Endothelial cell of umbilical vein (primary cell): ENCODE measurements at regions not wholly inside any gene's neighbourhood (a gene's known extent, or its start where the extent isn't known, plus 50 kb on each side); places are given as distances from the start of the nearest gene placed in this dataset.

ENCODE experiments used
- BruUV-seq: library from RNA; stranded (reverse); fragments of 400-500 nt; replicated peaks from 2 replicates; lab custom pipeline; 2021; lab: Mats Ljungman, UMichigan
- CTCF ChIA-PET: fragments of 300-600, 350-600 bp; sonication (Branson Sonifier 250); formaldehyde crosslinking; loops from one replicate; lab custom pipeline; 2021; ENCODE audit warnings: antibody characterized with exemption, inconsistent platforms; lab: Charles Lee
- POLR2A ChIA-PET: fragments of 300-600, 350-600 bp; sonication (Branson Sonifier 250); formaldehyde crosslinking; loops from one replicate; lab custom pipeline; 2021; ENCODE audit warnings: antibody characterized with exemption, inconsistent platforms; lab: Charles Lee
- DNase-seq: peaks from one replicate; pipeline ENCODE4 v3.0.0-alpha.2; 2011; ENCODE audit warnings: low read depth, low spot score
- FAIRE-seq: peaks from 2 replicates; lab custom pipeline; 2011; peaks lifted over from hg19 to GRCh38; lab: Jason Lieb, UNC
- H2AFZ ChIP-seq: 2 replicates; pipeline ENCODE4 v1.6.0; 2012; ENCODE audit warnings: low read depth, low read length, control low read depth, inconsistent platforms
- H3K27ac ChIP-seq: 2 replicates; pipeline ENCODE4 v1.5.1; 2011; ENCODE audit warnings: low read depth, mild to moderate bottlenecking, control low read depth, low read length, moderate library complexity; ENCODE audit not compliant: insufficient read depth
- H3K27me3 ChIP-seq, 2 experiments: 2 replicates each; pipeline versions ENCODE4 v1.6.0 to v1.6.1; 2011; ENCODE audit warnings: low read length in 2 of 2, mixed read lengths in 1 of 2; ENCODE audit not compliant: control insufficient read depth in 2 of 2, insufficient read depth in 2 of 2
- H3K36me3 ChIP-seq, 2 experiments: 2 replicates in 1 of 2; 3 replicates in 1 of 2; pipeline ENCODE4 v1.5.1; 2011; ENCODE audit warnings: low read length in 2 of 2, mild to moderate bottlenecking in 1 of 2, moderate library complexity in 1 of 2; ENCODE audit not compliant: control insufficient read depth in 2 of 2, insufficient read depth in 2 of 2; ENCODE audit errors: extremely low read depth in 1 of 2
- H3K4me1 ChIP-seq: 3 replicates; pipeline ENCODE4 v1.5.1; 2011; ENCODE audit warnings: mild to moderate bottlenecking, low read length; ENCODE audit not compliant: control insufficient read depth, insufficient read depth; ENCODE audit errors: extremely low read depth
- H3K4me2 ChIP-seq: 2 replicates; pipeline ENCODE4 v1.6.1; 2011; ENCODE audit warnings: low read length, control low read depth, mixed read lengths; ENCODE audit not compliant: insufficient read depth
- H3K4me3 ChIP-seq, 3 experiments: fragments of 200-600 bp in 1 of 3; sonication (generic), shearing (Covaris generic) in 1 of 3; replicated peaks in 1 of 3; 2 replicates each; pipeline ENCODE4 v1.5.1; 2011 to 2016; ENCODE audit warnings: control low read depth in 3 of 3, low read length in 3 of 3, mild to moderate bottlenecking in 2 of 3, inconsistent platforms in 1 of 3, low read depth in 1 of 3, moderate library complexity in 1 of 3; ENCODE audit not compliant: insufficient read depth in 1 of 3
- H3K79me2 ChIP-seq: 2 replicates; pipeline ENCODE4 v1.6.0; 2012; ENCODE audit warnings: low read length, inconsistent platforms; ENCODE audit not compliant: control insufficient read depth, insufficient read depth
- H3K9ac ChIP-seq: replicated peaks from 2 replicates; pipeline ENCODE3; 2011; ENCODE audit warnings: low read length, control low read depth; ENCODE audit not compliant: insufficient read depth; ENCODE audit errors: extremely low read depth
- H3K9me1 ChIP-seq: replicated peaks from 3 replicates; pipeline ENCODE4 v1.6.0; 2011; ENCODE audit warnings: mild to moderate bottlenecking, low read length; ENCODE audit not compliant: control insufficient read depth, insufficient read depth; ENCODE audit errors: extremely low read depth
- H3K9me3 ChIP-seq: replicated peaks from 2 replicates; pipeline ENCODE4 v1.5.1; 2012; ENCODE audit warnings: low read length, inconsistent platforms; ENCODE audit not compliant: control insufficient read depth, insufficient read depth
- H4K20me1 ChIP-seq: replicated peaks from 2 replicates; pipeline ENCODE3; 2011; ENCODE audit warnings: mild to moderate bottlenecking, low read length; ENCODE audit not compliant: control insufficient read depth, insufficient read depth; ENCODE audit errors: extremely low read depth
- EZH2 ChIP-seq: IDR thresholded peaks from 2 replicates; pipeline ENCODE4 v1.6.1; 2012; ENCODE audit warnings: borderline replicate concordance, low read depth, mild to moderate bottlenecking, moderate library complexity, low read length, inconsistent platforms; ENCODE audit not compliant: severe bottlenecking
- FOS ChIP-seq: IDR thresholded peaks from 2 replicates; pipeline ENCODE4 v1.6.1; 2011; ENCODE audit warnings: mild to moderate bottlenecking, low read length, moderate library complexity, borderline replicate concordance; ENCODE audit not compliant: insufficient read depth
- GATA2 ChIP-seq: IDR thresholded peaks from 2 replicates; pipeline ENCODE4 v1.7.0; 2011; ENCODE audit warnings: low read depth, mild to moderate bottlenecking, moderate library complexity, mixed read lengths, low read length; ENCODE audit not compliant: insufficient read length, insufficient read depth
- JUN ChIP-seq: IDR thresholded peaks from 2 replicates; pipeline ENCODE4 v1.6.1; 2011; ENCODE audit warnings: borderline replicate concordance, low read depth; ENCODE audit not compliant: insufficient read length, insufficient read depth
- MAX ChIP-seq: IDR thresholded peaks from 2 replicates; pipeline ENCODE4 v1.6.1; 2011; ENCODE audit not compliant: insufficient read depth, insufficient read length
- MYC ChIP-seq: IDR thresholded peaks from one replicate; pipeline ENCODE4 v1.6.1; 2011; ENCODE audit warnings: mild to moderate bottlenecking, low read depth, low read length
- POLR2A ChIP-seq: IDR thresholded peaks from 2 replicates; pipeline ENCODE4 v1.6.1; 2012; ENCODE audit warnings: low read depth, mild to moderate bottlenecking, control low read depth, low read length
- POLR2AphosphoS5 ChIP-seq: IDR thresholded peaks from 2 replicates; pipeline ENCODE4 v1.6.1; 2012; ENCODE audit warnings: low read depth, mild to moderate bottlenecking, control low read depth, low read length, moderate library complexity; ENCODE audit not compliant: insufficient read depth
- dilution Hi-C: fragments of 300-500 bp; cut with MboI; formaldehyde crosslinking; loops from one replicate; pipeline ENCODE4 v1.15.0; 2019; ENCODE audit warnings: low sequenced_read_pairs; ENCODE audit not compliant: extremely low pct_ligation_motif_present
- intact Hi-C: fragments of 100-400 bp; cut with micrococcal nuclease; formaldehyde crosslinking; loops from one replicate; pipeline ENCODE4 v1.10.0; 2022
- TF ChIP-seq, protein P1 (sequence below), 2 donors: IDR thresholded peaks; 1 replicate in 1 of 2; 2 replicates in 1 of 2; pipeline ENCODE4 v1.5.1; 2011; ENCODE audit warnings: low read length in 2 of 2, mild to moderate bottlenecking in 2 of 2, moderate library complexity in 2 of 2, control low read depth in 1 of 2, inconsistent platforms in 1 of 2, low read depth in 1 of 2; ENCODE audit not compliant: insufficient read depth in 1 of 2; ENCODE audit errors: extremely low read depth in 1 of 2

- no peaks in the 10 kb centered on the region for H3K27me3 ChIP-seq
- H3K4me2 ChIP-seq: no peak overlapping the region
- no peaks in the 10 kb centered on the region for H3K36me3 ChIP-seq
- no peaks in the 10 kb centered on the region for H3K9me3 ChIP-seq
- no peak overlapping the region for H3K27ac ChIP-seq
- dilution Hi-C loops: no loop called here
- intact Hi-C loops: no loop called here
- TF ChIP-seq, protein P1, sequence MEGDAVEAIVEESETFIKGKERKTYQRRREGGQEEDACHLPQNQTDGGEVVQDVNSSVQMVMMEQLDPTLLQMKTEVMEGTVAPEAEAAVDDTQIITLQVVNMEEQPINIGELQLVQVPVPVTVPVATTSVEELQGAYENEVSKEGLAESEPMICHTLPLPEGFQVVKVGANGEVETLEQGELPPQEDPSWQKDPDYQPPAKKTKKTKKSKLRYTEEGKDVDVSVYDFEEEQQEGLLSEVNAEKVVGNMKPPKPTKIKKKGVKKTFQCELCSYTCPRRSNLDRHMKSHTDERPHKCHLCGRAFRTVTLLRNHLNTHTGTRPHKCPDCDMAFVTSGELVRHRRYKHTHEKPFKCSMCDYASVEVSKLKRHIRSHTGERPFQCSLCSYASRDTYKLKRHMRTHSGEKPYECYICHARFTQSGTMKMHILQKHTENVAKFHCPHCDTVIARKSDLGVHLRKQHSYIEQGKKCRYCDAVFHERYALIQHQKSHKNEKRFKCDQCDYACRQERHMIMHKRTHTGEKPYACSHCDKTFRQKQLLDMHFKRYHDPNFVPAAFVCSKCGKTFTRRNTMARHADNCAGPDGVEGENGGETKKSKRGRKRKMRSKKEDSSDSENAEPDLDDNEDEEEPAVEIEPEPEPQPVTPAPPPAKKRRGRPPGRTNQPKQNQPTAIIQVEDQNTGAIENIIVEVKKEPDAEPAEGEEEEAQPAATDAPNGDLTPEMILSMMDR (IDR thresholded peaks at IDR 0.05; ENCODE audit: extremely low read depth in 1 of 2, insufficient read depth in 1 of 2, low read depth in 1 of 2, low read length in 2 of 2): no peak
- TF ChIP-seq GATA2: no peak
- TF ChIP-seq MYC: no peak
- no peak for TF ChIP-seq MAX
- no peak for TF ChIP-seq JUN
- no peak for TF ChIP-seq EZH2
- TF ChIP-seq POLR2AphosphoS5: no peak
- no peak for TF ChIP-seq FOS
- no peak for TF ChIP-seq POLR2A
- H3K9ac ChIP-seq: no peak overlapping the region
- FAIRE-seq (no peak), DNase-seq (no peak)
- no peaks in the 10 kb centered on the region for H3K9me1 ChIP-seq
- no peaks in the 10 kb centered on the region for H4K20me1 ChIP-seq
- BruUV-seq: no TSS peak
- no peaks in the 10 kb centered on the region for H3K4me1 ChIP-seq
- ChIA-PET CTCF (interaction anchor here (0.8 kb wide), 1 partner anchor 242 kb away, joined by 3 read pairs; no protein-coding TSS in a partner anchor), POLR2A (no interaction called here)
- H2AFZ ChIP-seq: no peak overlapping the region
- no peak overlapping the region for H3K4me3 ChIP-seq
- H3K79me2 ChIP-seq: no peaks in the 10 kb centered on the region
Observed at GRCh38 chr3:146335386-146335785, 84.5 kb upstream of the PLSCR4 start.
